NCI-H2171 (cell line): ENCODE measurements at regions not wholly inside any gene's neighbourhood (a gene's known extent, or its start where the extent isn't known, plus 50 kb on each side); places are given as distances from the start of the nearest gene placed in this dataset.

Source experiments
- DNase-seq: peaks from one replicate; lab custom pipeline; 2025; lab: John Stamatoyannopoulos, UW

DNA sequence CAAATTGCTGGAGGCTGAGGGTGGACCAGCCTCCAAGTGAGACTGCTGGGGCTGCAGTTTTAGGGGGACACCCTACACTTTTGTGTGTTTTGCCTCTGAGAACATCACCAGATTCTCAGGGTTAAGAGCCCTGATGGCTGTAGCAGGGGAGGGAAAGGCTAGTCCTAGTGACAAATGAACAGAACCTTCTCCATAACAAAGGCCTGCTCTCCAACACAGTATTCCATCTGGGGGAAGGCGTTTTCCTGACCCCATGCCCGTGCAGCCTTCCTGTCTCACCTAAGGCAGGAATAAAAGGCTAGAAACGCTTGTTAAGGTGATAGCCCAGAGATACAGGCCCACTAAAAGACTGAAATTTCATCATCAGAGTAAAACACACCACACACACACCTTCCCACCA is 50.2 kb upstream of the NSMCE3 start:
- no peak for DNase-seq
